Activated CD4-positive, alpha-beta memory T cell treated with anti-CD3 and anti-CD28 coated beads for 36 hours (primary cell): ENCODE measurements at regions not wholly inside any gene's neighbourhood (a gene's known extent, or its start where the extent isn't known, plus 50 kb on each side); places are given as distances from the start of the nearest gene placed in this dataset.

Experiments used
- CTCF ChIA-PET: fragments of 350-600 bp; sonication (Branson Sonifier 250); formaldehyde crosslinking; loops from one replicate; lab custom pipeline; 2021; ENCODE audit warnings: antibody characterized with exemption, inconsistent platforms; lab: Charles Lee
- POLR2A ChIA-PET: fragments of 350-600 bp; sonication (Branson Sonifier 250); formaldehyde crosslinking; loops from one replicate; lab custom pipeline; 2021; ENCODE audit warnings: antibody characterized with exemption; lab: Charles Lee
- DNase-seq: peaks from one replicate; pipeline ENCODE4 v3.0.0-alpha.2; 2020
- H3K27ac Mint-ChIP-seq: one replicate; pipeline ENCODE4 v1.8.0; 2021; ENCODE audit warnings: mixed read lengths
- H3K27me3 Mint-ChIP-seq: one replicate; pipeline ENCODE4 v1.8.0; 2021; ENCODE audit warnings: mixed read lengths
- H3K36me3 Mint-ChIP-seq: one replicate; pipeline ENCODE4 v1.8.0; 2021; ENCODE audit warnings: mixed read lengths
- H3K4me1 Mint-ChIP-seq: one replicate; pipeline ENCODE4 v1.8.0; 2021; ENCODE audit warnings: low read depth, mixed read lengths
- H3K4me3 Mint-ChIP-seq: one replicate; pipeline ENCODE4 v1.8.0; 2021; ENCODE audit warnings: mild to moderate bottlenecking, mixed read lengths
- H3K9me3 Mint-ChIP-seq: one replicate; pipeline ENCODE4 v1.8.0; 2021; ENCODE audit warnings: mixed read lengths
- intact Hi-C: fragments of 100-400 bp; cut with micrococcal nuclease; formaldehyde crosslinking; loops from one replicate; pipeline ENCODE4 v1.15.1; 2023

DNA sequence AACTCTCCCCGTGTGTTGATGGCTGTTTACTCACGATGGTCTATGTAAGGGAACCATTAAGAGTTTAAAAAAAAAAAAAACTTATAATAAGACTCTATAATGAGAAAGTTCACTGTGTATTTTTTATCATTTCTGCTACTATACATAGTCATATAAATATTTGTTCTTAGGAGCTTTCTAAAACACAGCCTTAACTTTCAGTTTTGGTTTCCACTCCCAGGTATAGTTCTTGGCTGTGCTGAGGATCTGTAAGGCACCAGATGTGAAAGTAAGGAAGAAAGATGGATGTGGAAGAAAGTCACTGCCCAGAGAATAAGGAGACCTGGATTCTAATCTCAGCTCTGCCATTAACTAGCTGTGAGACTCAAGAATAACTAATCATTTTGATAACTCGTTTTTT, 101.9 kb upstream of the THBS1 start:
- intact Hi-C loops: no loop called here
- Mint-ChIP-seq H3K4me3 (no peak overlapping the region), H3K9me3 (no peaks in the 10 kb centered on the region), H3K27ac (no peak overlapping the region), H3K27me3 (peaks cover 8% of the 10 kb centered on the region), H3K36me3 (no peaks in the 10 kb centered on the region), H3K4me1 (no peaks in the 10 kb centered on the region)
- CTCF ChIA-PET: no interaction called here
- no peak for DNase-seq
- POLR2A ChIA-PET: no interaction called here

DNA sequence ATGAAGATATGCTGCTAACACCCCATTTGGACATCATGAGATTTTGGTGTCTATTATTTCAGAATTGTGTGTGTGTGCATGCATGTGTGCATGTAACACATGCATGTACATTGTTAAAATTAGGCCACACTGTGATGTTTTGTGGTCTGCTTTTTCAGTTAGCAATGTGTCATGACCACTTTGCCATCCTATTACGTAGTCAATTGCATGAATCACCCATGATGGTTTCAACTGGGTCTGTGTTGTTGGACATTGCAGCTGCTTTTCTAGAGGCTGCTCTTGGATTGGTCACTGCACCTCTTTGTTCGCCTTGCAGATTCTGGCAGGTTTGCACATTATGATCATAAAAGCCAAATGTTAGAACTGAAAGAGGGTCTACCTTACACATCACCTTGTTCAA, 101.0 kb upstream of the THBS1 start:
- Mint-ChIP-seq H3K36me3 (no peaks in the 10 kb centered on the region), H3K9me3 (no peaks in the 10 kb centered on the region), H3K27ac (no peak overlapping the region), H3K27me3 (peaks cover 8% of the 10 kb centered on the region), H3K4me1 (no peaks in the 10 kb centered on the region), H3K4me3 (no peak overlapping the region)
- POLR2A ChIA-PET: no interaction called here
- intact Hi-C loops: no loop called here
- CTCF ChIA-PET: no interaction called here
- no peak for DNase-seq

DNA sequence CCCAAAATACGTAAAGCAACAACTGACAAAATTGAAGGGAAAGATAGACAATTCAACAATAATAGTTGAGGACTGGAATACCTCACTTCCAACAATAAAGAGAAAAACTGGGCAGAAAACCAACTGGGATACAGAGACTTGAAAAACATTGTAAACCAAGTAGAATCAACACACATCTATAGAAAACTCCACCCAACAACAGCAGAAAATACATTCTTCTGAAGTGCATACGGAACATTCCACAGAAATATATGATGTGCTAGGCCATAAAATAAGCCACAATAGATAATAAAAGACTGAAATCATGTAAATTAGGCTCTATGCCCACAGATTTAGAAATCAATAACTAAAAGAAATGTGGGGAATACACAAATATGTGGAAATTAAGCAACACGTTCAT, 98.4 kb upstream of the THBS1 start:
- no peak for DNase-seq
- peaks cover 8% of the 10 kb centered on the region for H3K27me3 Mint-ChIP-seq
- ChIA-PET CTCF (no interaction called here), POLR2A (no interaction called here)
- no peaks in the 10 kb centered on the region for H3K36me3 Mint-ChIP-seq
- H3K4me1 Mint-ChIP-seq: no peaks in the 10 kb centered on the region
- no peak overlapping the region for H3K27ac Mint-ChIP-seq
- no peak overlapping the region for H3K4me3 Mint-ChIP-seq
- H3K9me3 Mint-ChIP-seq: no peaks in the 10 kb centered on the region
- intact Hi-C loops: no loop called here

DNA sequence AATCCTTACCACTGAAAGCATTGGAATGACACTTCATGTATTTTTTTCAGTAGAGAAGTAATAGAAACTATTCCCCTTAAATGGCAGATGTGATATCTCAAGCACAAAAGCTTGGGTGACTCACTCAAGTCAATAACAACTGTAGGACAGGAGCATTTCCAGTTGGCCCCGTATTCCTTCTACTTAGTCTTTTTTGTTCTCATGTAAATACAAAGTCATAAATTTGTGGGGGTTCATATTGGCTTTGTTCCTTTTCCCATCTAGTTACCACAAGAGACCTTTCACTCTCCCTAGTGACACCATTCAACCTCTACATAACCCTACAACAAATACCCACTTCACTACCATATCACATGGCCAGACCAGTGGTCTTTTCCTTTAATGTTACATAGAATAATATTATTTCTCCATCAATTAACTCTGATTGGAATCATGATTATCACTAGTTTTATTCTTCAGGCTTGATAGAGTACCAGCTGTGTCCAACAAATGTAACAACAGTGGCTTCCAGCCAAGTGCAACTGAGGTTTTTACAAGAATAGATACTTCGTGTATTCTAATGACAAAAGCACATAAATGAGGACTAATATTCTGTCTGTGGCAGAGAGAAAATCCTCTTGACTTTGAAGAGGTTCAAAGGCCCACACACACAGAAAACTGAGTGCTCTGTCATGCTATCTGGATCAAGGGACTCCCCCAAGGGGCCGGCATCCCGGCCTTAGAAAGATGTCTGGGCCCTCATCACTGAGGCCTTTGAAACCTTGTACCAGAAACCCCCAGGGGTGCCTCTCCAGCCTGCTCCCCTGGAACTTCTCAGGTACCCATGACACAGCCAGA, 94.0 kb upstream of the THBS1 start:
- CTCF ChIA-PET: interaction anchor here (1.1 kb wide), 1 partner anchor 10 kb away, joined by 5 read pairs; no protein-coding TSS in a partner anchor
- POLR2A ChIA-PET: no interaction called here
- Mint-ChIP-seq H3K4me3 (no peak overlapping the region), H3K27me3 (peaks cover 2% of the 10 kb centered on the region), H3K4me1 (no peaks in the 10 kb centered on the region), H3K9me3 (no peaks in the 10 kb centered on the region), H3K27ac (no peak overlapping the region), H3K36me3 (no peaks in the 10 kb centered on the region)
- intact Hi-C loops: no loop called here
- no peak for DNase-seq

DNA sequence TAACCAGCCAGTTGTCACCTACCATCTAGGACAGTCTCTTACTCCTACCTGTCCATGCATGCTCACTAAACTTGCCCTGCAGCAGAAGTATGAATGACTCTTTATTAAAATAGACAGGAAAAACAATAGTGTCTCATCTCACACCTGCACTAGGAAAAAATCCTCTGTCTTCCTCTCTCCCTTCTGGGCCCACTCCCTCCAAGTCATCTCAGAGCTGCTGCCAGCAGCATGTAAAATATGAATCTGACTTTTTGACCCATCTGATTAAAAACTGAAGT, 93.5 kb upstream of the THBS1 start:
- ChIA-PET CTCF (interaction anchor here (1.1 kb wide), 1 partner anchor 10 kb away, joined by 5 read pairs; no protein-coding TSS in a partner anchor), POLR2A (no interaction called here)
- no peaks in the 10 kb centered on the region for H3K27me3 Mint-ChIP-seq
- DNase-seq: no peak
- no peaks in the 10 kb centered on the region for H3K36me3 Mint-ChIP-seq
- intact Hi-C loops: no loop called here
- H3K4me3 Mint-ChIP-seq: no peak overlapping the region
- H3K9me3 Mint-ChIP-seq: no peaks in the 10 kb centered on the region
- H3K4me1 Mint-ChIP-seq: no peaks in the 10 kb centered on the region
- no peak overlapping the region for H3K27ac Mint-ChIP-seq

DNA sequence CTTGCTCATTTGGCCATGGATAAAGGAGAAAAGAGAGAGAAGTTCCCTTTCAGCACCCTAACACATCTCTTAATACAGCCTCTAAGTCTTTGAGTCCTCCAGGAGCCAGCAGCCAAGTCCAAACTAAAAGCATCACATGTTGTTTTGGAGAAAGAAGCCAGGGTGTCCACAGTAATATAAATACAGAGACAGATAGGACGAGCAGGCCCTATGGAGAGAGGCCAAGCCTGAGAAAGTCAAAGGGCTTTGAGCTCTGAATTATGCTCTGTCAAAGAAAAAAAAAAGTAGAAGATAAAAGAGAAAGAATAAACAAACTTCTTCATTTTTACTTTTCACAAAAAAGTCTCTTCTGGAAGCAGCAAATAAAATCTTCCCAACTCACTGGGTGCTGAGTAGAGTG, 92.4 kb upstream of the THBS1 start:
- Mint-ChIP-seq H3K9me3 (no peaks in the 10 kb centered on the region), H3K4me3 (no peak overlapping the region), H3K4me1 (no peaks in the 10 kb centered on the region), H3K36me3 (no peaks in the 10 kb centered on the region), H3K27ac (no peak overlapping the region), H3K27me3 (no peaks in the 10 kb centered on the region)
- intact Hi-C loops: no loop called here
- DNase-seq: no peak
- CTCF ChIA-PET: interaction anchor here (1.4 kb wide), 1 partner anchor 269 kb away, joined by 4 read pairs; no protein-coding TSS in a partner anchor
- POLR2A ChIA-PET: no interaction called here

DNA sequence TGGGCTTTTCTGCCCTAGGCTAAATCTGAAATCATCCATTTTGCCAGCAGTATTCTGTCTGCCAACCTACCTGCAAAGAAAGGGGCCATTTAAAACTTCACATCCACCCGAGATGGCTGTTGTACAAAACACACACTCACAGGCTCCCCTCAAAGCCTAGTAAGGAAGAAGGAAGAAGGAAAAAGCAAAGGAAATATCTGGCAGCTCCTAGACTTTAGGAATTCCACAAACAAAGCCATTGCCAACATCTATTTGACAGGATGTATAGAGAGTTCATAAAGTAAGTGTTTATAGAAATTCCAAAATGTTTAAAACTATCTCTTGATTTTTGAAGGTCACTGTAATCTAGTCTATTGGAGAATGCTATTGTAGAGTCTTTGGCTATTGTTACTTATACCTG, 91.9 kb upstream of the THBS1 start:
- H3K4me1 Mint-ChIP-seq: no peaks in the 10 kb centered on the region
- no peaks in the 10 kb centered on the region for H3K27me3 Mint-ChIP-seq
- POLR2A ChIA-PET: no interaction called here

DNA sequence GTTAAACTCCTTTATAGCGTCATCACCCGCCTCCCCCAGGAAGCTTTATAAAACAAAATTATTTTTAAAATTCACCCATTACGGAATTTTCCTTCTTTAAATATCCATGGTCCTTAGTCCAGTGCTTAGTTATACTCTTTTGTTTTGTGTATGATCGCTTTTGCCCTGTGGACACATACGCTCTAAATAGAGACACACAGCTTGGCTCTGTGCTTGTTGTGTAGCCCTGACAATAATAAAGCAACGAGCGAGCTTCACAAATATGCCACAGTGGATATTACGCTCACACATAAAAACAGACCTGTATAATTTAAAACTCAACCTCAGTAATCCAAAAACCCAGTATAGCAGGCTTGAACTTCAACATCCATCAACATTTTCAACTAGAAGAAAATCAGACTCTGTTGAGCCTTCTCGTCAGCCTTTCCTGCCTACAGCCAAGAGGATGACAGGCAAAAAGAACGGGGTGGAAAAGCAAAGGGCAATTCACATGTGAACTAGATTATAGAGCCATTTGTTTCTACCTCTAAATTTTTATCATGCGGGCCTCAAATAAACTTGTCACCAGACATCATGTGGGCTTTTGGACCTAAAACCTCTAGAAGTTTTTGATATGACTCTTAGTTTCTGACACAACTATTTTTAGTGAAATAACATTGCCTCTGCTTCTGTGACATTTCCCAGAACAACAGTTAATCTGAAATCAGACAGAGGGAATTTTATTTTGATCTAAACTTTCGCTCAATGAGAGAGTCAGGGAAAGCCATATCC, 89.6 kb upstream of the THBS1 start:
- DNase-seq: no peak
- intact Hi-C loops: no loop called here
- H3K27me3 Mint-ChIP-seq: peaks cover 2% of the 10 kb centered on the region
- no peaks in the 10 kb centered on the region for H3K36me3 Mint-ChIP-seq
- no peaks in the 10 kb centered on the region for H3K9me3 Mint-ChIP-seq
- ChIA-PET CTCF (interaction anchor here (0.7 kb wide), 1 partner anchor 90 kb away, joined by 3 read pairs; no protein-coding TSS in a partner anchor), POLR2A (no interaction called here)
- H3K4me1 Mint-ChIP-seq: no peaks in the 10 kb centered on the region
- H3K4me3 Mint-ChIP-seq: no peak overlapping the region
- no peak overlapping the region for H3K27ac Mint-ChIP-seq

More for the DNA sequence above, 91.9 kb upstream of the THBS1 start:
- CTCF ChIA-PET: interaction anchor here (1.4 kb wide), 1 partner anchor 268 kb away, joined by 4 read pairs; no protein-coding TSS in a partner anchor
- Mint-ChIP-seq H3K27ac (no peak overlapping the region), H3K4me3 (no peak overlapping the region), H3K9me3 (no peaks in the 10 kb centered on the region), H3K36me3 (no peaks in the 10 kb centered on the region)
- intact Hi-C loops: no loop called here
- DNase-seq: no peak

DNA sequence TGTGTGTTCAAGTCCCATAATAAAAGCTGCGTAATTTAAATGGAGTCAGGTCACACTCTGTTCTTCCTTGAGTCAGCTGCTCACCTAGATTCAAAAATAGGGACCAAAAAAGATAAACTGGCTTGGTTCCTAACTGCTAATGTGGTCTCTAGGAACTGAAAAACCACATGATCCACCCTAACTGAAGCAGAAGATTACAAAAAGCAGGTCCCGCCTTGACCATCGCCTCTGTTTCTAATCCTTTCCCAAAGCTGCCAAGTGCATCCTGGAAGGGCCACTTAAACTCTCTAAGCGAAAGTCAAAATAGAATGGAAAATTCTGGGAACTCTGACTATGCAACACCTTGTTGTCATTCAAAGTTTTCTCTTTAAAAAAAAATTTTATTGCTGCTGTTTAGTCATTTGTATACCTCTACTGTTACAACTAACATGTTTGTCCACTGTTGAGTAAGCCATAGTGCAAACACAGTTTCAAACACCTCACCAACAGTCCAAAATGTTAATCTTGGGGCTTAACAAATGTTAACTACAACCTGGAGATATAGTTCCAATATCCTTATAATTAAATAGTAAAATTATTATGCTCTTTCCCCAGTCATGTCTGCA, 88.9 kb upstream of the THBS1 start:
- DNase-seq: no peak
- intact Hi-C loops: no loop called here
- no peaks in the 10 kb centered on the region for H3K36me3 Mint-ChIP-seq

DNA sequence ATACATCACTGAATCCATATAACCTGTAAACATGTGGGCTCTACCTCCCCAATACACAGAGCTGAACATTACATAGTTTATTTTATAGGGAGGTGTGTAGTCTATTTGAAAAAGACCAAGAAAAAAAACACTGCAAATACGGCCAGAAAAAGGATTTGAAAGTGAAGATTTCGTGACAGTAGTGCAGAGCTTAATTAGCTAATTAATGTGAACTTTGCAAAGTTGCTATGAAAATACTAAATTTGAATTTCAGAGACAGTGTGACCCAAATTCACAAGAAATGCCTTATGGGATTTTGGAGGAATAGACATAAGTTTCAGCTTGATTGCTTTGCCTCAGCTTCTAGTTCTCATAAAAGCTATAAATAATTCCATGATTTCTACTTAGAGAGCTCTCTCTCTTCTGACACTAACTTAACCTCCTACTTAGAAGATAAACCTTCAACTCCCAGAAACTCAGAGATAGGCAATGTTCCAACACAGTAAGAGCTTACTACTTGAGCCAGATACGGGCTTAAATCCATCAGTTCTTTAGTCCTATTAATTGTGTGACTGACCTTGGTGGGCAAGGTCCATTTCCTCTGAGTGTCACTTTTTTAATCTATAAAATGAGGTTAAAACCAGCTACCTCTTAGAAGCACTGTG, 87.3 kb upstream of the THBS1 start:
- Mint-ChIP-seq H3K36me3 (no peaks in the 10 kb centered on the region), H3K27ac (no peak overlapping the region), H3K4me1 (no peaks in the 10 kb centered on the region), H3K27me3 (peaks cover 3% of the 10 kb centered on the region), H3K4me3 (no peak overlapping the region), H3K9me3 (no peaks in the 10 kb centered on the region)
- intact Hi-C loops: no loop called here
- DNase-seq: no peak
- ChIA-PET CTCF (interaction anchor here (1.1 to 1.4 kb wide), 2 partner anchors 8 to 192 kb away, joined by 3 read pairs; no protein-coding TSS in a partner anchor), POLR2A (no interaction called here)

More for the DNA sequence above, 88.9 kb upstream of the THBS1 start:
- Mint-ChIP-seq H3K4me1 (no peaks in the 10 kb centered on the region), H3K9me3 (no peaks in the 10 kb centered on the region), H3K27me3 (peaks cover 3% of the 10 kb centered on the region), H3K27ac (no peak overlapping the region), H3K4me3 (no peak overlapping the region)
- POLR2A ChIA-PET: no interaction called here
- CTCF ChIA-PET: interaction anchor here (0.7 kb wide), 1 partner anchor 89 kb away, joined by 3 read pairs; no protein-coding TSS in a partner anchor

DNA sequence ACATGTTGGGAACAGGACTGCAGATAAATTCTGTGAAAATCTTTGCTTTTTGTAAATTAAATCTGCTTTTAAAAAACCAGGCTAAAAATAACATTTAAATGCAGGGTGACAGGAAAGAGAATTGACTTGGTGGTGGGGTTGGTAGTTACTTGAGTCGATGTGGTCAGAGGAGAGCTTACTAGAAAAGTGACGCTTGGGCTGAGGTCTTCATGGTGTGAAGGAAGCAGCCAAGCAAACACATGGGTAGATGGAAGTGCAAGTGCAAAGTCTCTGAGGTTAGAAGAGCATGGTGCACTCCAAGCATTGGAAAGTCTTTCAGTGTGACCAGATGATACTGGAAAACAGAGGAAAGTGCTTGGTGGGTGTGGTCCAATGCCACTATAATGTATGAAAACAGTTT, 86.4 kb upstream of the THBS1 start:
- Mint-ChIP-seq H3K4me3 (no peak overlapping the region), H3K4me1 (no peaks in the 10 kb centered on the region), H3K27me3 (peaks cover 7% of the 10 kb centered on the region), H3K36me3 (no peaks in the 10 kb centered on the region), H3K27ac (no peak overlapping the region), H3K9me3 (no peaks in the 10 kb centered on the region)
- ChIA-PET CTCF (interaction anchor here (0.7 to 1.4 kb wide), 3 partner anchors 9 to 191 kb away, joined by 3 read pairs; no protein-coding TSS in a partner anchor), POLR2A (no interaction called here)
- DNase-seq: no peak
- intact Hi-C loops: no loop called here
